HUES48 (cell line): ENCODE measurements at regions not wholly inside any gene's neighbourhood (a gene's known extent, or its start where the extent isn't known, plus 50 kb on each side); places are given as distances from the start of the nearest gene placed in this dataset.
"Not testable (repeated sequence)": the region's sequence is repeated elsewhere in the genome, so short reads cannot be mapped to it uniquely, and the experiment has no call there.

Experiments
- H3K27ac ChIP-seq: one replicate; pipeline ENCODE4 v1.7.0; 2013; ENCODE audit warnings: low read depth, low read length, inconsistent platforms
- H3K27me3 ChIP-seq: 2 replicates; pipeline ENCODE4 v1.6.1; 2013; ENCODE audit warnings: mild to moderate bottlenecking, low read length; ENCODE audit not compliant: control insufficient read depth, insufficient read depth
- H3K36me3 ChIP-seq: 2 replicates; pipeline ENCODE4 v1.6.1; 2013; ENCODE audit warnings: low read length; ENCODE audit not compliant: control insufficient read depth, insufficient read depth
- H3K4me1 ChIP-seq: 2 replicates; pipeline ENCODE4 v1.6.1; 2013; ENCODE audit warnings: mild to moderate bottlenecking, low read length; ENCODE audit not compliant: control insufficient read depth, insufficient read depth
- H3K4me3 ChIP-seq: 2 replicates; pipeline ENCODE4 v1.5.1; 2013; ENCODE audit warnings: mild to moderate bottlenecking, low read depth, low read length
- H3K9ac ChIP-seq: 2 replicates; pipeline ENCODE4 v1.6.1; 2013; ENCODE audit warnings: mild to moderate bottlenecking, low read depth, low read length, moderate library complexity
- H3K9me3 ChIP-seq: 2 replicates; pipeline ENCODE4 v1.6.1; 2013; ENCODE audit warnings: low read length; ENCODE audit not compliant: control insufficient read depth, insufficient read depth

- H3K4me3 ChIP-seq, result no peak overlapping the region
- no peak overlapping the region for H3K27ac ChIP-seq
- no peaks in the 10 kb centered on the region for H3K9me3 ChIP-seq
- no peak overlapping the region for H3K9ac ChIP-seq
- H3K27me3 ChIP-seq, result no peaks in the 10 kb centered on the region
- H3K4me1 ChIP-seq, result peaks cover 31% of the 10 kb centered on the region
- H3K36me3 ChIP-seq, result no peaks in the 10 kb centered on the region
Measured at GRCh38 chr20:1816384-1817381, 78.5 kb upstream of the SIRPA start.

DNA sequence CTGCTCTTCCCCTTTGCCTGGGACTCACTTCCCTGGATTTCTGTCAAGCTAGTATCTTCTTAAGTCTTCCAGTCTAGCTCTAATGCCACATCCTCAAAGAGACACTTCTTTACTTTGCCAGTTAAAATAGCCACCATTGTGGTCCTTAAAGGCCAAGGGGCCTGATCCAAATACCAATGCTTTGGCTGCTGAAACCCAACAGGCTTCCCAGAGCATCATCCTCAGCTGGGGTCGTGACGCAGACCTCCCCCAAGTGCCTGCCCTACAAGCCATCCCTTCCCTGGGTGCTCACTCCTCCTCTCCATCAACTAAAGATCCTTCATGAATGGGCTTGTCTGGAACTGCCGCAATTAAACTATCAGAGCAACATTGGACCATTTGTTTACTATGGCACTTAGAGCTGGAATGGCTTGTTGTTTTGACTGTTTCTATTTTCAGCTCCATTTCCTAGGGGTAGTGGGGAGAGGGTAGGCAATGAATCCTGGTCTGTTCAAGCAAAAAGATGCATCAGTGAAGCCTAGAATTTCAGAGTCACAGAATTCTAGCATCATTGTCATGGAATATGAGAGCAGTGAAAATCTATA lies 79.6 kb upstream of the SIRPA start:
- Histone ChIP-seq H3K27me3 (no peaks in the 10 kb centered on the region), H3K36me3 (no peaks in the 10 kb centered on the region), H3K4me1 (peaks cover 42% of the 10 kb centered on the region), H3K9ac (no peak overlapping the region), H3K9me3 (no peaks in the 10 kb centered on the region), H3K27ac (no peak overlapping the region), H3K4me3 (no peak overlapping the region)

- H3K27ac ChIP-seq, H3K9me3 ChIP-seq, H3K27me3 ChIP-seq, H3K36me3 ChIP-seq, H3K9ac ChIP-seq, H3K4me3 ChIP-seq: not testable (repeated sequence)
- H3K4me1 ChIP-seq, result peaks cover 40% of the 10 kb centered on the region
Measured at GRCh38 chr20:1814861-1815260, 80.3 kb upstream of the SIRPA start.

DNA sequence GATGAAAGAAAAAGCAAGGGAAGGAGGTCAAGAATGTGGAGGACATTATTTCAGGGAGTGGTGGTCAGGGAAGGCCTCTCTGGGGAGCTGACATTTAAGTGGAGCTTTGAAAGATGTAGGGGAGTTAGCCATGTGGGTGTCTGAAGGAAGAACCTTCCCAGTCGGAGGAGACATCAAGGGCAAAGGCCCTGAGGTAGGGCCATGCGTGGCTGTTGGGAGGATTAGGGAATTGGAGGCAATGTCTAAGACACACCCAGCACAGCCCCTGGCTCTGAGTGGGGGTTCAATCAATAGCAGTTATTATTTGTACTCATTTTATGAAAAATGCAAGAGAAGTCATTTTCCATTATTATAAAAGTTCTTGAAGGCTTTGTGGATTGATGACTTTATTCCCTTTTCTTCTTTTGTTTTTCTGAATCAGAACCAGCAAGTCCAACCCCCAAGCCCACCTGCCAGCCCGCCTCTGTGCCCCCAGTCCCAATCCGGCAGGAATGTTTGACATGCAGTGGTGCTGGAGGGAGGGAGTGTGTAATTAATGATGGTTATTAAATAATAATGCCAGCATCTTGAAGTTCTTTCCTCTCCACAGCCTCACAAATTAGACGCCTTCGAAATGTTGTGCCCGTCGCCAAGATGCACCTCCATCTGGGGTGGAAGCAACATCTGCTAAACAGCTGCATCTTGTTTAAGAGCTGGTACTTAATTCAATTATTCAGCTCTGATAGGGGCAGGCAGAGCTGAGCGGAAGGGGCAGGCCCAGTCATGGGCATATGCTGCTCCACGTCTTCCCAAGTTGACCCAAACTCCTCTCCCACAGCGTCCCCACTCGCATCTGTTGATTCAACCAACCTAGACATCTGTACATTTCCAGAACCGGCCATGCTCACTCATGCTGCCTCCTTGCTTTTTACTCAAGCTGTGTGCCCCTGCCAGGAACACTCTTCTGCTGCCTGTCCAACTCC lies 81.3 kb upstream of the SIRPA start:
- H3K27ac ChIP-seq, result no peak overlapping the region
- peaks cover 31% of the 10 kb centered on the region for H3K4me1 ChIP-seq
- no peak overlapping the region for H3K9ac ChIP-seq
- no peaks in the 10 kb centered on the region for H3K36me3 ChIP-seq
- H3K9me3 ChIP-seq, result no peaks in the 10 kb centered on the region
- H3K27me3 ChIP-seq, result no peaks in the 10 kb centered on the region
- no peak overlapping the region for H3K4me3 ChIP-seq

- H3K4me1 ChIP-seq, result peaks cover 25% of the 10 kb centered on the region
- H3K9ac ChIP-seq, result no peak overlapping the region
- no peaks in the 10 kb centered on the region for H3K27me3 ChIP-seq
- H3K36me3 ChIP-seq, result no peaks in the 10 kb centered on the region
- no peak overlapping the region for H3K27ac ChIP-seq
- H3K9me3 ChIP-seq, result no peaks in the 10 kb centered on the region
- no peak overlapping the region for H3K4me3 ChIP-seq
Measured at GRCh38 chr20:1813101-1813529, 82.1 kb upstream of the SIRPA start.

DNA sequence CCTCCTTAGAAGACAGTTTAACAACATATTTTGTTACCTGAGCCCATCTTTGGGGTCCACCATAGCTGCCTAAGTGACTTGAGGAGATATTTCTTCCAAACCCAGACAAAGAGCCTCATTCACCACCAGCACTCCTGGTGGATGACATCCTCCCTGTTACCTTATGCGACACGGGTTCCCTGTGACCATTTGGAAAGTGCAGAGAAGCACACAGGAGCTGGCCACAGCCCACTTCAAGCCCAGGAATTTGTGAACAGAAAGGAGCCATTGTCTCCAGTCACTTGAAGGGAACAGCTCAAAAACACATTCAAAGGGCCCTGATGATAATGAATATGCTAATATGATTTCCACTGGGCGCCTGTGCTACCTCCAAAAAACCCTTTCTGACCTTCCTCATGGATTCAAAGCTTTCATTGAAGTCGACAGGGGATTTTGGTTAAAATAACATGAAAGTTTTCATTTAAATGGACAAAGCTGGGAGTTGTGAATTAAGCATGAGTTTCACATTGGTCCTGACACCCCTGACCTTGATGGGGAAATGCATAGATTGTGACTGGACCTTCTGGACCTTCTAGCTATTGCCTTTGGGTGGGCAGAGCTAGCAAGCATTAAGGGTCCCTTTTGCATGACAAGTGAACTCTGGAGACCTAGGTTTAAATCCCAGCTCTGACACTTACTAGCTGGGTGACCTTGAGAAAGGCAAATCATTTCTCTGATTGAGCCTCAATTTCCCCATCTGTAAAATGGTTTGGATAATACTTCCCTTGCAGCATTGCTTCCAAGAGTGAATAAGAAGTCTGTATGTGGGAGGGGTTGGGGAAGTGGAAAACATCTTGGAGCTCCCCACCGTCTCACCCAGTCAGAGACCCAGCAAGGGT lies 83.3 kb upstream of the SIRPA start:
- Histone ChIP-seq H3K4me1 (peaks cover 23% of the 10 kb centered on the region), H3K27ac (peak overlapping the region; percentile 72), H3K36me3 (no peaks in the 10 kb centered on the region), H3K27me3 (peaks cover 6% of the 10 kb centered on the region; the same call in 1 of the 2 replicates), H3K9me3 (no peaks in the 10 kb centered on the region), H3K4me3 (no peak overlapping the region), H3K9ac (no peak overlapping the region)

DNA sequence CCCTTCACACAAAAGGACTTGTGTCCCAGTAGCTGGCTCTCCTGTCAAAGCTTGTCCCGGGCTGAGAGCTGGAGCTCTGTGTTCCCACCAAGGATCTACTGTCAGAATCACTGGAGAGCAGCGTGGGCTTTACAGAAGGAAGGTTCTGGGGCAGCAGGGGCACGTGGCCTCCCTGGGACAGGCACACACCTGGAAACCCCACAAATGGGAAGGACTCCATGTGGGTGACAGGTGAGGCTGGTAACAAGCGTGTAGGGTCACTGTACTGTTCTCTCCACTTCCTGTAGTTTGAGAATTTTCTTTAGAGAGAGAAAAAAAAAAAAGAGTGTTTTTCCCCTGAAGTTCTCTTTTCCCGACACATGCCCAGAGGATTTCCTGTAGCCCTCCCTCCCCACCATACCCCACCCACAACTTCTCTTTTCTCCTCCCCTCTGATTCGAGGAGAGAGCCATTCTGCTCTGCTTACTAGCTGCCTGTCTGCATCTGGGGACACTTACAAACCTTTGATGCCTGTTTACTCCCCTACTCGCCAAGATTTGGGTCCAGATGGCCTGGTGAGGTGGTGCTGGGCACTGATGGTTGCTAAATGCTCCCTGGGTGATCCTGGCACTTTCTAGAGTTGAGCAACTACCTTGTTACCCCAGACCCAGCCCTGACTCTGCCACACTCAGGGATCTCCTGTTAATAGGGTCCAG lies 84.1 kb upstream of the SIRPA start:
- Histone ChIP-seq H3K4me1 (peaks cover 23% of the 10 kb centered on the region), H3K9me3 (no peaks in the 10 kb centered on the region), H3K36me3 (no peaks in the 10 kb centered on the region), H3K27me3 (peaks cover 10% of the 10 kb centered on the region; the same call in 1 of the 2 replicates), H3K4me3 (no peak overlapping the region), H3K9ac (no peak overlapping the region), H3K27ac (peak overlapping the region; percentile 72)

DNA sequence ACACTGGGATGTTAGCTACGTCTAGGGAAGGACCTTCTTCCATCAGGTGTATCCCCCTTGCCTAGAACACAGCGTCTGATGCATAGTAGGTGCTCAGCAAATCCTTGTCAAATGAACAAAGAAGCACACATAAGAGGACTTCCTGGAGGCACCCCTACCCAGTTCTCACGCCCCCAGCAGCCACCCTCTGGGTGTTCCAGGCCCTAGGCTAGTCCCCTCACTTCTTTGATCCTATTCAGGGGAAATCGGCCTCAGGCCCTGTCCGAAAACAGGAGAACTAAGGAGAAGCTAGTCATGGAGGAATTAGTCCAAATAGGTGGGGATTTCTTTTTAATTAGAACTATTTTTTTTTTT lies 84.7 kb upstream of the SIRPA start:
- peaks cover 23% of the 10 kb centered on the region for H3K4me1 ChIP-seq
- no peaks in the 10 kb centered on the region for H3K36me3 ChIP-seq
- peaks cover 14% of the 10 kb centered on the region; the same call in 1 of the 2 replicates for H3K27me3 ChIP-seq
- H3K9me3 ChIP-seq, result no peaks in the 10 kb centered on the region
- H3K4me3 ChIP-seq, result no peak overlapping the region
- no peak overlapping the region for H3K9ac ChIP-seq
- H3K27ac ChIP-seq, result peak overlapping the region; percentile 68

GRCh38 chr20:1809611-1810510 lies 85.3 kb upstream of the SIRPA start:
- H3K9me3 ChIP-seq, result no peaks in the 10 kb centered on the region
- H3K4me3 ChIP-seq, result no peak overlapping the region
- no peaks in the 10 kb centered on the region for H3K36me3 ChIP-seq
- H3K9ac ChIP-seq, result no peak overlapping the region
- peaks cover 21% of the 10 kb centered on the region for H3K27me3 ChIP-seq
- H3K4me1 ChIP-seq, result peaks cover 29% of the 10 kb centered on the region
- H3K27ac ChIP-seq, result no peak overlapping the region
